ENCODE measurements at regions not wholly inside any gene's neighbourhood (a gene's known extent, or its start where the extent isn't known, plus 50 kb on each side); places are given as distances from the start of the nearest gene placed in this dataset.

GRCh38 chr3:84825817-84826216, 133.0 kb upstream of the CADM2 start:
- H2BK12ac ChIP-seq (ENCODE audit: low read length in 2 of 2), result no peak overlapping the region
- H3K79me1 ChIP-seq (replicated peaks; ENCODE audit: low read length, poor library complexity, severe bottlenecking), result no peaks in the 10 kb centered on the region
- WGBS, result 100% methylated on average over 1 of the region's 1 CpG
- H3K14ac ChIP-seq (ENCODE audit: low read length in 2 of 2), result no peak overlapping the region
- H3K4ac ChIP-seq (ENCODE audit: low read depth in 1 of 2, low read length in 2 of 2), result no peak overlapping the region
- no peak overlapping the region for H3K4me2 ChIP-seq (ENCODE audit: low read length, poor library complexity, severe bottlenecking)
- no peaks in the 10 kb centered on the region for H3K27me3 ChIP-seq (ENCODE audit: control insufficient read depth in 1 of 2, insufficient read depth in 1 of 2, low read length in 2 of 2)
- no peak overlapping the region for H3K23ac ChIP-seq (ENCODE audit: low read length in 2 of 2)
- H3K18ac ChIP-seq (ENCODE audit: low read depth in 1 of 2, low read length in 2 of 2), result no peak overlapping the region
- no peak overlapping the region for H2AK5ac ChIP-seq (ENCODE audit: low read length, severe bottlenecking)
- H3K4me3 ChIP-seq (ENCODE audit: insufficient read depth in 1 of 2, low read depth in 1 of 2, low read length in 2 of 2), result no peak overlapping the region
- no peaks in the 10 kb centered on the region for H3K4me1 ChIP-seq (ENCODE audit: control insufficient read depth, insufficient read depth, low read depth, low read length)
- no peak overlapping the region for H3K27ac ChIP-seq (ENCODE audit: low read length, poor library complexity, severe bottlenecking)
- H3K9me3 ChIP-seq (ENCODE audit: control insufficient read depth, low read length), result no peaks in the 10 kb centered on the region
- no peaks in the 10 kb centered on the region for H3K36me3 ChIP-seq (ENCODE audit: control insufficient read depth in 1 of 2, insufficient read depth in 2 of 2, low read depth in 1 of 2, low read length in 2 of 2)
- no peak for DNase-seq
- no peak overlapping the region for H2BK5ac ChIP-seq (ENCODE audit: low read depth, low read length, poor library complexity, severe bottlenecking)
- no peak overlapping the region for H2AFZ ChIP-seq (ENCODE audit: low read depth, low read length)
- no peak overlapping the region for H2BK15ac ChIP-seq (ENCODE audit: low read depth, poor library complexity, severe bottlenecking)
- no peak overlapping the region for H4K8ac ChIP-seq (ENCODE audit: low read length)
- H3K9ac ChIP-seq (ENCODE audit: low read length), result no peak overlapping the region
- H2BK120ac ChIP-seq (ENCODE audit: low read depth, low read length), result no peak overlapping the region
- H4K91ac ChIP-seq (ENCODE audit: low read length), result no peak overlapping the region

- Histone ChIP-seq H2BK15ac (ENCODE audit: low read depth, poor library complexity, severe bottlenecking) (no peak overlapping the region), H2AK5ac (ENCODE audit: low read length, severe bottlenecking) (no peak overlapping the region), H3K27me3 (ENCODE audit: control insufficient read depth in 1 of 2, insufficient read depth in 1 of 2, low read length in 2 of 2) (no peaks in the 10 kb centered on the region), H2AFZ (ENCODE audit: low read depth, low read length) (no peak overlapping the region), H3K4me2 (ENCODE audit: low read length, poor library complexity, severe bottlenecking) (no peak overlapping the region), H4K91ac (ENCODE audit: low read length) (no peak overlapping the region), H3K18ac (ENCODE audit: low read depth in 1 of 2, low read length in 2 of 2) (no peak overlapping the region), H4K8ac (ENCODE audit: low read length) (no peak overlapping the region), H3K9ac (ENCODE audit: low read length) (no peak overlapping the region), H3K4me3 (ENCODE audit: insufficient read depth in 1 of 2, low read depth in 1 of 2, low read length in 2 of 2) (no peak overlapping the region), H3K4me1 (ENCODE audit: control insufficient read depth, insufficient read depth, low read depth, low read length) (no peaks in the 10 kb centered on the region), H3K36me3 (ENCODE audit: control insufficient read depth in 1 of 2, insufficient read depth in 2 of 2, low read depth in 1 of 2, low read length in 2 of 2) (no peaks in the 10 kb centered on the region), H3K27ac (ENCODE audit: low read length, poor library complexity, severe bottlenecking) (no peak overlapping the region), H3K79me1 (replicated peaks; ENCODE audit: low read length, poor library complexity, severe bottlenecking) (no peaks in the 10 kb centered on the region), H3K23ac (ENCODE audit: low read length in 2 of 2) (no peak overlapping the region), H3K9me3 (ENCODE audit: control insufficient read depth, low read length) (no peaks in the 10 kb centered on the region), H3K4ac (ENCODE audit: low read depth in 1 of 2, low read length in 2 of 2) (no peak overlapping the region), H2BK12ac (ENCODE audit: low read length in 2 of 2) (no peak overlapping the region), H3K14ac (ENCODE audit: low read length in 2 of 2) (no peak overlapping the region), H2BK120ac (ENCODE audit: low read depth, low read length) (no peak overlapping the region), H2BK5ac (ENCODE audit: low read depth, low read length, poor library complexity, severe bottlenecking) (no peak overlapping the region)
- DNase-seq, result no peak
- no CpG with 5 or more reads among the region's 2 CpGs for whole genome bisulfite sequencing
Measured at GRCh38 chr3:84830476-84830875, 128.3 kb upstream of the CADM2 start.

- no peak overlapping the region for H3K4ac ChIP-seq (ENCODE audit: low read depth in 1 of 2, low read length in 2 of 2)
- H3K23ac ChIP-seq (ENCODE audit: low read length in 2 of 2), result no peak overlapping the region
- H2BK5ac ChIP-seq (ENCODE audit: low read depth, low read length, poor library complexity, severe bottlenecking), result no peak overlapping the region
- H3K4me1 ChIP-seq (ENCODE audit: control insufficient read depth, insufficient read depth, low read depth, low read length), result no peaks in the 10 kb centered on the region
- H3K9me3 ChIP-seq (ENCODE audit: control insufficient read depth, low read length), result no peaks in the 10 kb centered on the region
- WGBS, result 86% methylated on average over 1 of the region's 2 CpGs
- no peaks in the 10 kb centered on the region for H3K36me3 ChIP-seq (ENCODE audit: control insufficient read depth in 1 of 2, insufficient read depth in 2 of 2, low read depth in 1 of 2, low read length in 2 of 2)
- no peak overlapping the region for H3K4me3 ChIP-seq (ENCODE audit: insufficient read depth in 1 of 2, low read depth in 1 of 2, low read length in 2 of 2)
- no peak overlapping the region for H4K91ac ChIP-seq (ENCODE audit: low read length)
- no peak overlapping the region for H2BK12ac ChIP-seq (ENCODE audit: low read length in 2 of 2)
- no peak overlapping the region for H3K9ac ChIP-seq (ENCODE audit: low read length)
- DNase-seq, result no peak
- H3K27me3 ChIP-seq (ENCODE audit: control insufficient read depth in 1 of 2, insufficient read depth in 1 of 2, low read length in 2 of 2), result no peaks in the 10 kb centered on the region
- H2BK15ac ChIP-seq (ENCODE audit: low read depth, poor library complexity, severe bottlenecking), result no peak overlapping the region
- no peak overlapping the region for H3K4me2 ChIP-seq (ENCODE audit: low read length, poor library complexity, severe bottlenecking)
- no peak overlapping the region for H4K8ac ChIP-seq (ENCODE audit: low read length)
- H3K14ac ChIP-seq (ENCODE audit: low read length in 2 of 2), result no peak overlapping the region
- no peak overlapping the region for H2AK5ac ChIP-seq (ENCODE audit: low read length, severe bottlenecking)
- no peaks in the 10 kb centered on the region for H3K79me1 ChIP-seq (replicated peaks; ENCODE audit: low read length, poor library complexity, severe bottlenecking)
- no peak overlapping the region for H2AFZ ChIP-seq (ENCODE audit: low read depth, low read length)
- no peak overlapping the region for H2BK120ac ChIP-seq (ENCODE audit: low read depth, low read length)
- H3K18ac ChIP-seq (ENCODE audit: low read depth in 1 of 2, low read length in 2 of 2), result no peak overlapping the region
- no peak overlapping the region for H3K27ac ChIP-seq (ENCODE audit: low read length, poor library complexity, severe bottlenecking)
Measured at GRCh38 chr3:84835366-84835765, 123.4 kb upstream of the CADM2 start.

- no peak overlapping the region for H3K23ac ChIP-seq (ENCODE audit: low read length in 2 of 2)
- H4K8ac ChIP-seq (ENCODE audit: low read length), result no peak overlapping the region
- H3K27me3 ChIP-seq (ENCODE audit: control insufficient read depth in 1 of 2, insufficient read depth in 1 of 2, low read length in 2 of 2), result no peaks in the 10 kb centered on the region
- no peak for DNase-seq
- no peak overlapping the region for H3K4me3 ChIP-seq (ENCODE audit: insufficient read depth in 1 of 2, low read depth in 1 of 2, low read length in 2 of 2)
- H2BK120ac ChIP-seq (ENCODE audit: low read depth, low read length), result no peak overlapping the region
- H4K91ac ChIP-seq (ENCODE audit: low read length), result no peak overlapping the region
- H3K4ac ChIP-seq (ENCODE audit: low read depth in 1 of 2, low read length in 2 of 2), result no peak overlapping the region
- H3K27ac ChIP-seq (ENCODE audit: low read length, poor library complexity, severe bottlenecking), result no peak overlapping the region
- no peak overlapping the region for H3K9ac ChIP-seq (ENCODE audit: low read length)
- H3K4me2 ChIP-seq (ENCODE audit: low read length, poor library complexity, severe bottlenecking), result no peak overlapping the region
- no peak overlapping the region for H2AK5ac ChIP-seq (ENCODE audit: low read length, severe bottlenecking)
- H3K18ac ChIP-seq (ENCODE audit: low read depth in 1 of 2, low read length in 2 of 2), result no peak overlapping the region
- no peaks in the 10 kb centered on the region for H3K4me1 ChIP-seq (ENCODE audit: control insufficient read depth, insufficient read depth, low read depth, low read length)
- H2BK15ac ChIP-seq (ENCODE audit: low read depth, poor library complexity, severe bottlenecking), result no peak overlapping the region
- no peak overlapping the region for H2BK12ac ChIP-seq (ENCODE audit: low read length in 2 of 2)
- H3K9me3 ChIP-seq (ENCODE audit: control insufficient read depth, low read length), result no peaks in the 10 kb centered on the region
- 43% methylated on average over 2 of the region's 2 CpGs for WGBS
- no peaks in the 10 kb centered on the region for H3K79me1 ChIP-seq (replicated peaks; ENCODE audit: low read length, poor library complexity, severe bottlenecking)
- H2AFZ ChIP-seq (ENCODE audit: low read depth, low read length), result no peak overlapping the region
- H2BK5ac ChIP-seq (ENCODE audit: low read depth, low read length, poor library complexity, severe bottlenecking), result no peak overlapping the region
- H3K14ac ChIP-seq (ENCODE audit: low read length in 2 of 2), result no peak overlapping the region
- H3K36me3 ChIP-seq (ENCODE audit: control insufficient read depth in 1 of 2, insufficient read depth in 2 of 2, low read depth in 1 of 2, low read length in 2 of 2), result no peaks in the 10 kb centered on the region
Measured at GRCh38 chr3:84836961-84837360, 121.8 kb upstream of the CADM2 start.
